ENCODE measurements at regions not wholly inside any gene's neighbourhood (a gene's known extent, or its start where the extent isn't known, plus 50 kb on each side); places are given as distances from the start of the nearest gene placed in this dataset.
"Not testable (repeated sequence)": the region's sequence is repeated elsewhere in the genome, so short reads cannot be mapped to it uniquely, and the experiment has no call there.

GRCh38 chr14:56422221-56422620, 157.4 kb upstream of the TMEM260 start:
- DNase-seq (ENCODE audit: low read depth): no peak

- peak; percentile 33 for DNase-seq (ENCODE audit: low read depth)
Measured at GRCh38 chr14:56422703-56423213, 156.8 kb upstream of the TMEM260 start.

- no peak for DNase-seq (ENCODE audit: low read depth)
Measured at GRCh38 chr14:56423544-56423943, 156.1 kb upstream of the TMEM260 start.

- no peak for DNase-seq (ENCODE audit: low read depth)
Measured at GRCh38 chr14:56431013-56431412, 148.6 kb upstream of the TMEM260 start.

- no peak for DNase-seq (ENCODE audit: low read depth)
Measured at GRCh38 chr14:56449670-56450213, 129.9 kb upstream of the TMEM260 start.

- DNase-seq (ENCODE audit: low read depth): no peak
Measured at GRCh38 chr14:56452940-56453339, 126.7 kb upstream of the TMEM260 start.

- DNase-seq (ENCODE audit: low read depth): not testable (repeated sequence)
Measured at GRCh38 chr14:56454680-56455079, 124.9 kb upstream of the TMEM260 start.

- no peak for DNase-seq (ENCODE audit: low read depth)
Measured at GRCh38 chr14:56460469-56460868, 119.1 kb upstream of the TMEM260 start.

GRCh38 chr14:56461276-56462275, 118.0 kb upstream of the TMEM260 start:
- no peak for DNase-seq (ENCODE audit: low read depth)

GRCh38 chr14:56463271-56463890, 116.2 kb upstream of the TMEM260 start:
- no peak for DNase-seq (ENCODE audit: low read depth)

GRCh38 chr14:56471056-56471455, 108.5 kb upstream of the TMEM260 start:
- DNase-seq (ENCODE audit: low read depth): no peak

- DNase-seq (ENCODE audit: low read depth): peak; percentile 10
Measured at GRCh38 chr14:56474419-56475022, 105.1 kb upstream of the TMEM260 start.

GRCh38 chr14:56482310-56482911, 97.2 kb upstream of the TMEM260 start:
- DNase-seq (ENCODE audit: low read depth): no peak

- no peak for DNase-seq (ENCODE audit: low read depth)
Measured at GRCh38 chr14:56487090-56487667, 92.4 kb upstream of the TMEM260 start.

GRCh38 chr14:56487761-56488160, 91.8 kb upstream of the TMEM260 start:
- DNase-seq (ENCODE audit: low read depth): peak; percentile 5

GRCh38 chr14:56488306-56488705, 91.3 kb upstream of the TMEM260 start:
- DNase-seq (ENCODE audit: low read depth): no peak

GRCh38 chr14:56490379-56490778, 89.2 kb upstream of the TMEM260 start:
- DNase-seq (ENCODE audit: low read depth): no peak

GRCh38 chr14:56491299-56492285, 88.0 kb upstream of the TMEM260 start:
- DNase-seq (ENCODE audit: low read depth): no peak

- DNase-seq (ENCODE audit: low read depth): no peak
Measured at GRCh38 chr14:56494167-56494566, 85.4 kb upstream of the TMEM260 start.

GRCh38 chr14:56498112-56498511, 81.5 kb upstream of the TMEM260 start:
- DNase-seq (ENCODE audit: low read depth): no peak

Measured in GM04504 (cell line).